MCF 10A (cell line): ENCODE measurements at regions not wholly inside any gene's neighbourhood (a gene's known extent, or its start where the extent isn't known, plus 50 kb on each side); places are given as distances from the start of the nearest gene placed in this dataset.

Source experiments
- BruUV-seq: library from RNA; stranded (reverse); fragments of 400-500 nt; replicated peaks from 2 replicates; lab custom pipeline; 2021; lab: Mats Ljungman, UMichigan
- CTCF ChIA-PET: fragments of 300-600 bp; sonication (Branson Sonifier 250); formaldehyde crosslinking; extraction: SDS; loops from one replicate; lab custom pipeline; 2021; ENCODE audit warnings: antibody characterized with exemption, inconsistent platforms; lab: Yijun Ruan, JAX
- POLR2A ChIA-PET: fragments of 300-600, 350-650 bp; sonication (Branson Sonifier 250); formaldehyde crosslinking; extraction: SDS; loops from one replicate; lab custom pipeline; 2020; ENCODE audit warnings: antibody characterized with exemption, inconsistent platforms; lab: Yijun Ruan, JAX
- DNase-seq: peaks from one replicate; pipeline ENCODE4 v3.0.0-alpha.2; 2018; ENCODE audit not compliant: unreplicated experiment
- H3K27ac Mint-ChIP-seq: one replicate; pipeline ENCODE4 v1.8.0; 2022; ENCODE audit warnings: mild to moderate bottlenecking, low read depth, mixed read lengths; ENCODE audit not compliant: unreplicated experiment
- H3K27me3 Mint-ChIP-seq: one replicate; pipeline ENCODE4 v1.8.0; 2022; ENCODE audit warnings: mixed read lengths; ENCODE audit not compliant: insufficient read depth, unreplicated experiment
- H3K36me3 Mint-ChIP-seq: one replicate; pipeline ENCODE4 v1.8.0; 2022; ENCODE audit warnings: mild to moderate bottlenecking, moderate library complexity, mixed read lengths; ENCODE audit not compliant: insufficient read depth, unreplicated experiment
- H3K4me1 Mint-ChIP-seq: one replicate; pipeline ENCODE4 v1.8.0; 2022; ENCODE audit warnings: mixed read lengths; ENCODE audit not compliant: insufficient read depth, unreplicated experiment
- H3K4me3 Mint-ChIP-seq: one replicate; pipeline ENCODE4 v1.8.0; 2022; ENCODE audit warnings: mild to moderate bottlenecking, moderate library complexity, mixed read lengths; ENCODE audit not compliant: unreplicated experiment
- H3K9me3 Mint-ChIP-seq: one replicate; pipeline ENCODE4 v1.8.0; 2022; ENCODE audit warnings: mixed read lengths; ENCODE audit not compliant: unreplicated experiment
- intact Hi-C: fragments of 100-400 bp; cut with micrococcal nuclease; formaldehyde crosslinking; loops from 2 replicates; pipeline ENCODE4 v1.14.1; 2022
- TF ChIP-seq, protein P1 (sequence below): fragments of 200-600 bp; IDR thresholded peaks from one replicate; pipeline ENCODE4 v1.8.0; 2022; ENCODE audit warnings: antibody characterized with exemption, mild to moderate bottlenecking; ENCODE audit not compliant: unreplicated experiment

DNA sequence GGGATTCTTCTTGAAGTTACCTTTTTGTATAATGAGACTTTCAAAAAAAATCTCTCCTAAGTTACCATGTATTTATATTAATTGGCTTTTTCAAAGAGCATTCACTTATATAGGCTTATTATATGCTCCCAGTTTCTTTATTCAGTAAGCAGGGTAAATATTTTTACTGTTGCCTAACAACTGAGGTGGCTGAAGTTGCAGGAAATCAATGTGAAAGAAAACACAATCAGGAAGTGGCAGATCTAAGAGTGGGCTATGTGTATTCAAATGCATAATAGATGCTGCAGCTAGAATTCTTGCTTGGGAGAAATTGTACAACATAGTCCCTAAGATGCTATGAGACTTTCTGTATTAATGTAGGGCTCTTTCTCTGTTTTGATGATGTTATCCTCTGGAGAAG, 606.9 kb downstream of the NUF2 start:
- no peak overlapping the region for H3K27ac Mint-ChIP-seq
- ChIA-PET POLR2A (interaction anchor here (0.6 to 0.7 kb wide), 2 partner anchors 11 to 1188 kb away, joined by 3 read pairs; no protein-coding TSS in a partner anchor), CTCF (no interaction called here)
- intact Hi-C loops, result no loop called here
- H3K36me3 Mint-ChIP-seq, result no peaks in the 10 kb centered on the region
- no peaks in the 10 kb centered on the region for H3K27me3 Mint-ChIP-seq
- H3K4me3 Mint-ChIP-seq, result no peak overlapping the region
- TF ChIP-seq, protein P1, sequence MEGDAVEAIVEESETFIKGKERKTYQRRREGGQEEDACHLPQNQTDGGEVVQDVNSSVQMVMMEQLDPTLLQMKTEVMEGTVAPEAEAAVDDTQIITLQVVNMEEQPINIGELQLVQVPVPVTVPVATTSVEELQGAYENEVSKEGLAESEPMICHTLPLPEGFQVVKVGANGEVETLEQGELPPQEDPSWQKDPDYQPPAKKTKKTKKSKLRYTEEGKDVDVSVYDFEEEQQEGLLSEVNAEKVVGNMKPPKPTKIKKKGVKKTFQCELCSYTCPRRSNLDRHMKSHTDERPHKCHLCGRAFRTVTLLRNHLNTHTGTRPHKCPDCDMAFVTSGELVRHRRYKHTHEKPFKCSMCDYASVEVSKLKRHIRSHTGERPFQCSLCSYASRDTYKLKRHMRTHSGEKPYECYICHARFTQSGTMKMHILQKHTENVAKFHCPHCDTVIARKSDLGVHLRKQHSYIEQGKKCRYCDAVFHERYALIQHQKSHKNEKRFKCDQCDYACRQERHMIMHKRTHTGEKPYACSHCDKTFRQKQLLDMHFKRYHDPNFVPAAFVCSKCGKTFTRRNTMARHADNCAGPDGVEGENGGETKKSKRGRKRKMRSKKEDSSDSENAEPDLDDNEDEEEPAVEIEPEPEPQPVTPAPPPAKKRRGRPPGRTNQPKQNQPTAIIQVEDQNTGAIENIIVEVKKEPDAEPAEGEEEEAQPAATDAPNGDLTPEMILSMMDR, result no peak
- no peaks in the 10 kb centered on the region for H3K9me3 Mint-ChIP-seq
- BruUV-seq, result no TSS peak
- DNase-seq, result no peak
- no peaks in the 10 kb centered on the region for H3K4me1 Mint-ChIP-seq

DNA sequence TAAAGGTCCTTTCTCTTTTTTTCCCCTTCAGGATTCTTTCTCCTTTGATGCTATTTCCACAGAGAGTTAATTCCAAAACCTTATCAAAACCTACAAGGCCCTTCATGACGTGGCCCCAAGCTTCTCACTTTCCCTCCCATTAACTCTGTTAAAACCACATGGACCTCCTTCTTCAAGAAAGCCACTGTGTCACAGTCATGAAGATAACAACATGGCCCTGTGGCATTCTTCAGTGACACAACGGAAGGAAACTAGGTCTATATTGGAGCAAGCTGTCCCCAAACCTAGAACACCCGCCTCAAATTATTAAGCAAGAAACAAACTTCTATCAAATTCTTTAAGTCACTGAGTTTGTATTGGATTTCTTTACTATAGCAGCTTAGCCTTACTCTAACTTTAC, 611.1 kb downstream of the NUF2 start:
- ChIA-PET CTCF (interaction anchor here (1.2 kb wide), 1 partner anchor 16 kb away, joined by 3 read pairs; no protein-coding TSS in a partner anchor), POLR2A (no interaction called here)
- H3K27me3 Mint-ChIP-seq, result no peaks in the 10 kb centered on the region
- TF ChIP-seq, protein P1, result no peak
- H3K4me1 Mint-ChIP-seq, result no peaks in the 10 kb centered on the region
- no TSS peak for BruUV-seq
- no peaks in the 10 kb centered on the region for H3K9me3 Mint-ChIP-seq
- no peak overlapping the region for H3K27ac Mint-ChIP-seq
- no peak overlapping the region for H3K4me3 Mint-ChIP-seq
- DNase-seq, result no peak
- intact Hi-C loops, result no loop called here
- no peaks in the 10 kb centered on the region for H3K36me3 Mint-ChIP-seq

DNA sequence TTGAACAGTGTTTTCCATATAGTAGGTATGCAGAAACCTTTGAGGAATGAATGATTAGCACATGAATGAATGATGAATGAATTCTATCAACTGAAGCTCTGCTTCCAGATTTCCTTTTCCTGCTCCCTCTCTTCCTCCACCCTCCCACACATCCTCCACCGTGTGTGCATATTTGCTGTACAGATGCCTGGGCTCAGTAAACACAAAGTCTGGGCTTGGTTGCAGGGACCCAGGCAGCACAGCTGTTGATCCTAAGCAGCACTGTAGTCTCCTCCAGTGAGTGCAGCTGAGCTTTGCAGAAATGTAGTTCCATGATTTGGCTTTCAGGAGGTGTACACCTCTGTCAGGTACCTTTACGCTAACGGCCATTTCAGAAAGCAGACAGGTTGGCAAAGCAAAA, 611.7 kb downstream of the NUF2 start:
- intact Hi-C loops, result no loop called here
- Mint-ChIP-seq H3K27me3 (no peaks in the 10 kb centered on the region), H3K4me3 (no peak overlapping the region), H3K36me3 (no peaks in the 10 kb centered on the region), H3K4me1 (no peaks in the 10 kb centered on the region), H3K9me3 (no peaks in the 10 kb centered on the region), H3K27ac (no peak overlapping the region)
- BruUV-seq, result no TSS peak
- CTCF ChIA-PET, result interaction anchor here (1.0 to 1.2 kb wide), 2 partner anchors 16 to 23 kb away, joined by 3 read pairs; no protein-coding TSS in a partner anchor
- DNase-seq, result no peak
- POLR2A ChIA-PET, result no interaction called here
- TF ChIP-seq, protein P1, result no peak

DNA sequence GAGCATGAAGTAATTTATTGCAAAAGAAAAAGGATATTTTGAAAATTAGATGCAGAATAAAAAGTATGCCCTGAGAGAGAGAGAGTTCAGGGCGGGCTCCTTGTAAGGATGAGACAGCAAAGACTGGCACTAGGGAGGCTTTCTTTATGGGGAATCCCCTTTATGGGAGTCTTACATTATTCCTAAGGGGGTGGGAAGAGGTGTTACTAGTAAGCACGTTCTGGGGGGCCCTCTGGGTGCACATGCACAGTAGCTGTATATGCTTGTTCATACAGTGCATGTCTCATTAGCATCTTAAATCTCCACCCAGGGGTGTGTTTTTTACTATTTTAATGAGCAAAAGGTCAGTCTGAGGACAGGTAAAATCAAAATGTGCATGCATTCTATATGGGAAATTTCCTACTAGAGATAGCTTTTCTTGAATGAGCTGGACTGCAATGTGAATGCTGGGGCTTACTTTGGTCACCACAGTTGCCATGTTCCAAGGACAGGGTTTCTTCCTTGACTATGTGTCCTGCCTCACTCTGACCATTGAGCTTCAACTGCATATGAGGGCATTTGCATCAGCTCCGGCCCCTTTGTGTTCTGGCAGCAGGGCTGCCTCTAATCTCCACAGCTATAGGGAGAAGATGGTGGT, 614.1 kb downstream of the NUF2 start:
- Mint-ChIP-seq H3K27me3 (no peaks in the 10 kb centered on the region), H3K9me3 (no peaks in the 10 kb centered on the region), H3K27ac (no peak overlapping the region), H3K4me3 (no peak overlapping the region), H3K36me3 (no peaks in the 10 kb centered on the region), H3K4me1 (no peaks in the 10 kb centered on the region)
- BruUV-seq, result no TSS peak
- TF ChIP-seq, protein P1, result no peak
- POLR2A ChIA-PET, result interaction anchor here (0.8 kb wide), 1 partner anchor 538 kb away, joined by 3 read pairs; no protein-coding TSS in a partner anchor
- no peak for DNase-seq
- intact Hi-C loops, result no loop called here
- CTCF ChIA-PET, result no interaction called here
